GM18870 (cell line): ENCODE measurements at regions not wholly inside any gene's neighbourhood (a gene's known extent, or its start where the extent isn't known, plus 50 kb on each side); places are given as distances from the start of the nearest gene placed in this dataset.
"Not testable (repeated sequence)": the region's sequence is repeated elsewhere in the genome, so short reads cannot be mapped to it uniquely, and the experiment has no call there.

Experiments
- ATAC-seq: cut with Tn5 transposase; IDR thresholded peaks from one replicate; pipeline ENCODE4 v1.9.1; 2021; ENCODE audit warnings: moderate library complexity; ENCODE audit not compliant: unreplicated experiment

DNA sequence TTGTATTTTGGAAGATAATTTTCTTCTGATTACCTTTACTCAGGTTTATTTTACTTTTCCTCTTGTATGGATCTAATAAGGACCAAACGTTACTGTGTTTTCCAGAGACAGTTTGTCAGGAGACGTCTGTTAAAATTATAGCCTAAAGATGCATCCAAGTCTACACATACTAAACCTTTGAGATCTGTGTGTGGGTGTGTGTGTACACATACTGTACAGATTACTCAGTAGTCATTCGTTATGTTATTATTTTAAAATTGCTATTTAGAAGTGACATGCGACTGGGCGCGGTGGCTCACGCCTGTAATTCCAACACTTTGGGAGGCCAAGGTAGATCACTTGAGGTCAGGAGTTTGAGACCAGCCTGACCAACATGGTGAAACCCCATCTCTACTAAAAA is 51.6 kb upstream of the CNTLN start:
- ATAC-seq: no peak

DNA sequence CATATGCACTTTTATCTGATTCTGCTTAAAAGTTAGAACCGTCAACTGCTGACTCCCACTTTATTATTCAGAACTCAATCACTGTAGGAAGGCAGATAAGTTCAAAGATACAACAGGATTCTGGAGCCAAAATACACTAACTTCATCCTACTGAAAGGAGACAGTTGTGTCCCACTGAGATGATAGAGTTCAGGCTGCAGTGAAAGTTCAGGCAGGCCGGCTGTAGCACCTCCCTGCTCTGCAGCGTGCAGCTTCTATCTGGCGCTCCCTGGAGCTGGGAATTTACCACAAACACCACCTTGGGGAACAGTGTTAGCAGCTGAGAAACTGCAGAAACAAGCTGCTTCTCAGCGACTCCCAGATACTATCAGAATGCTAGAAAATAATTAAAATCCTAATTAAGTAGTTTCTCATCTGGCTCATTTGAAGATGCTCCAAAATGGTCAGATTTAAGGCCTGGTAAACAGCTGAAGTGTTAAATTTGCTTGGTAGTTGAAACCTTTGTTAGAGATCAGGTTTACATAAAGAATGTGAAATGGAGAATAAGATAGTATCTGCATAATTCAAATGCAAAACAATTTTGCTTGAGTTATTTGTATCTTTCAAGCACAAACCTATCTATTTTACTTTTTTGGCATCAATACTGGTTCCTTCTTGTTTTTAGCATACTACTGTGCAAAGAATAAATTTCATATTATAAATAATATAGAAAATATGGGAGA is 52.3 kb upstream of the CNTLN start:
- ATAC-seq: no peak

DNA sequence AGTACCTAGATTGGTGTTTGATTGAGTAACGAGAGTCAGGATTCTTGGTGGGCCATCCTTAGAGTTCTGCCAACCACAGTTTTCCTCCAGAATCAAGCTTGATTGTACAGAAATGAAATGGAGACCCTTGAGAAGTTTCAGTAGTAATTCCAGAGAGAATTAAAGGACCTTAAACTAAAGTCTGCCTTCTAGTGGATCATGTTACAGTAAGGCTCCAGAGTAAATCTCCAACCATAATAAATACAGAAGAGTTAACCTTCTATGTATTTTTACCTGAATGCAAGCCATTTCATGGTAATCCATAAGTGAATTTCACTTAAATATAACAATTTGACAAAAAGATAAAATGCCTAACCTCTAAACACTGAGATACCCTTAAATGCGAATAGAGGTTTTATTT is 53.0 kb upstream of the CNTLN start:
- ATAC-seq: no peak

DNA sequence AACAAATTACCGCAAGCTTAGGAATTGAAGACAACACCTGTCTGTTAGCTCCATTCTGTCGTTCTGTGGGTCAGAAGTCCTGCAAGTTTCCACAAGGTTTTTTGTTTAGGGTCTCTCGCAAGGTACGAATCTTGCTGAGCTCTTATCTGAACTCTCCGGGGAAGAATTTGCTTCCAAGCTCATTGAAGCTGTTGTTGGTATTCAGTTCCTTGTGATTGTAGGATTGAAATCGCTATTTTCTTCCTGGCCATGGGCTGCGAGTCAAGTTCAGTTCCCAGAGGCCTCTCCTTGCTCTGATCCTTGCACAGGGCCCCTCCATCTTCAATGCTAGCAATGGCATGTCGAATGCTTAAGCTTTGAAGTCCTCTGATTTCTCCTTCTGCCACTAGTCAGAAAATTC is 53.5 kb upstream of the CNTLN start:
- no peak for ATAC-seq

DNA sequence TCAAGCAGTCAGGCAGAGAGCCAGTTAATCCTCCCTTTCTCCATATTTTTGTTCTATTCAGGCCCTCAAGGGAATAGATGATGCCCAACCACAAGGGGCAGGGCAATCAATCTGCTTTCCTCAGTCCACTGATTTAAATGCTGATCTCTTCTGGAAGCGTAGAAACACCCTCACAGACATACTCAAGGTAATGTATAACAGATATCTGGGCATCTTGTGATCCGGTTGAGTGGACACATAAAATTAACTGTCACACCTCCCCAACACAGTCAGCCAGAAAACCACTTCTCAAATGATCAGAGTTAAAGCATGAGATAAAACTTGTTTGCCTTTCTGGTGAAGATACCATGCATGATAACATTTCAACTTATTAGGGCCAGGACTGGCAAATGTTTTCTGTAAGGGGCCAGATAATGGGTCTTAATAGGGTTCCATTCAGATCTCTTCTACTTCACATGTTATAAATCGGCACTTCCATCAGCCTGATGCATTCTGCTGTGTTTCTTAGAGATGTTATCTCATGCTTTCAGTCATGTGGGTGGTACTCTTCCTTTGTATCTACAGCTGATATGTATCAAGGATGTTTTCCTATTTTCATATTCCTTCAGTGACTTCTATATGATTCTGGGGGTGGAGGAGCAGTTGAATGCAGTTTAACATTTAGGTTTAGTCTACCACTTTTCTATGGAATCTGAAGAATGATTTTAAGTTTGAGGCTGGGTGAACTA is 58.9 kb upstream of the CNTLN start:
- ATAC-seq: no peak

DNA sequence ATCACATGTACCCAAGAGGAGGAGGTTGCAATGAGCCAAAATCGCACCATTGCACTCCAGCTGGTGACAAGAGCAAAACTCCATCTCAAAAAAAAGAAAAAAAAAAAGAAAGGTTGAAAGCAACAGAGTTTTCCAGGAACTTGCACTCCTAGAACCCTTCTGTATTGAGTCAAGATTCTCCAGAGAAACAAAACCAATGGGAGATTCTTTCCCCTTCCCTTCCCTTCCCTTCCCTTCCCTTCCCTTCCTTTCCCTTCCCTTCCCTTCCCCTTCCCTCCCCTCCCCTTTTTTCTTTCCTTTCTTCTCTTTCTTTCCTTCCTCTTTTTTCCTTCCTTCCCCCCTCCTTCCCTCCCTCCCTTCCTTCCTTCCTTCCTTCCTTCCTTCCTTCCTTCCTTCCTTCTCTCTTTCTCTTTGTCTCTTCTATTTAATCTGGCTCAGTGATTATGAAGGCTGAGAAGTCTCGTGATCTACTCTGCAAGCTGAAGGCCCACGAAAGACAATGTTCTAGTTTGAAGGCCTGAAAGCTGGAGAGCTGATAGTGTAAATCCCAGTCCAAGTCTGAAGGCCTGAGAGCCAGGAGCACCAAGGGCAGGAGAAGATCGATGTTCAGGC is 59.6 kb upstream of the CNTLN start:
- no peak for ATAC-seq

DNA sequence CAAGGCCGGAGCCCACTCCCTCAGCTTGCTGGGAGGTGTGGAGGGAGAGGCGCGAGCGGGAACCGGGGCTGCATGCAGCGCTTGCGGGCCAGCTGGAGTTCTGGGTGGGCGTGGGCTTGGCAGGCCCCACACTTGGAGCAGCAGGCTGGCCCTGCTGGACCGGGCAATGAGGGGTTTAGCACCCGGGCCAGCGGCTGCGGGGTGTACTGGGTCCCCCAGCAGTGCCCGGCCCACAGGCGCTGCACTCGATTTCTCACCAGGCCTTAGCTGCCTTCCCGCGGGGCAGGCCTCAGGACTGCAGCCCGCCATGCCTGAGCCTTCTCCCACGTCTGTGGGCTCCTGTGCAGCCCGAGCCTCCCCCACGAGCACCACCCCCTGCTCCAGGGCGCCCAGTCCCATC is 62.3 kb upstream of the CNTLN start:
- not testable (repeated sequence) for ATAC-seq

DNA sequence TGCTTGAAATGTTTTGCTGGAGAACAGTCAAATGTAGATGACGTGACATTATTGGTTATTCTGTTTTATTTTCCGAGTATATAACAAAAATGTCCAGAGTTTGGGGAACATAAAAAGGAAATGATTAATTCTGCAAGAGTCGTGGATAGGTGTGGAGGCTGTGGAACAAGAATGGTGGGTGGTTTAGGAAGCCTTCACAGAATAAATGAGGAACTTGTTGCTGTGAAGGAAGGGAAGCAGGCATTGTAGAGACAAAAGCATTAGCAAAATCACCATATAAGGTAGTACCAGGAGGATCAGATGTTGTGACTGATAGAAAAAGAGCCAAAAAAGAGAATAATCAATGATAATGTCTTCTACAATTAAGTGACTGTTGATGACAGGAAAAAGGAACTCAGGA is 66.2 kb upstream of the CNTLN start:
- ATAC-seq: no peak

DNA sequence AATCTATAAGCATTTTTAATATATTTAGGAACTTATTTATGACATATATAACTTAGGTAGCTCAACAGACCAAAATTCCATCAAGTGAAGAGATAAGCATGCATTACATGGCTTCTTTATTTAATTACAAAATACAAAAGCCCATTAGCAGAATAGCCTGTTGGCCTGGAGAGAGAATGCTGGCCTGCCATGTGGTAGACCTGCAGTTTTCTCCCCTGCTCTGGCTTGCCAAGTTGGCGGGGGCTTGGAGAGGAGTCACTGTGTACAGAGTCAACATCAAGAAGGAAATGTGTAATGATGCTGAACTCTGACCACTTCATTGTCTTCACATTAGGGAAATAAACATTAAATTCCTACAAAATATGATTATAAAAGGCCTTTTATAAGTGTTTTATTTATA is 69.8 kb upstream of the CNTLN start:
- ATAC-seq: no peak

DNA sequence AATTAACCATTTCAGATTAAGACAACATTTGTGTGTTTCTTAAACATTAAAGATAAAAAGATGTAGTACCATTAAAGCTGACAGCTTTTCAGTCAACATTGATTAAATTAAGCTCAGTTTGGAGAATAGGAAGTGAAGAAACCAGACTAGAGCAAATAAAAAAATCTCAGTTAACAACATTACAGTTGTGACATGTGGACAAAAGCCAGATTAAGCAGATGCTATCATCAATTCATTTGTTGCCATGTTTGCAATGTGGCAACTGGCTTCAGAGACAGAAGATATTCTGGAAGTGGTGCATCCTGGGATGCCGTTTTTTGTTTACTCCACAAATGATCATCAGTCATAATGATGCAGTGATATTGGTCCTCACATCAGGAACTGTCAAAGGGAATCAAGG is 70.3 kb upstream of the CNTLN start:
- no peak for ATAC-seq

DNA sequence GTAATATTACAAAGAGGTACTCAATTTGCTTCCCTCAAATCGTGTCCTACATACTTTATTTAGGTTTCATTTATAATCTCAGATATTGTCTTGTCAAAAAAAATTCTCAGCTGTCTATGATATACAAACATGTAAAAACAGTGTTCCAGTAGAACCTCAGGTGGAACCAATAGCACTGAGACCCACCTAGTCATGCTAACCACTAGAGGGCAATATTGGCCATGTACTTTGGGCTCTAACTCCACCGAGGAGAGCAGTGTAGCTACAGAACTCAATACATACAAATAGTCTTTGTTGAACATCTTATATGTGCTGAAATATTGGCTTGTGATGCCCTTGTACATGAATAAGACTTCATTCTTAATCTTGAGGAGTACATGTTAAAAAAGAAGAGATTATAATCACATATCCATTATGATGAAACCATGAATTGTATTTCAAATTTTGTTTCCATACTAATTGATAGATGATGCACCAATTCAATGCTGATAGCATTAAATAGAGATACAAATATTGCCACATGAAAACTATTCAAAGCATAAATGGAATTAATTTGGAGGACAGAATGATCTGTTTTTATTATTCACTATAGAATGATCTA is 71.2 kb upstream of the CNTLN start:
- peak; percentile 88 for ATAC-seq

DNA sequence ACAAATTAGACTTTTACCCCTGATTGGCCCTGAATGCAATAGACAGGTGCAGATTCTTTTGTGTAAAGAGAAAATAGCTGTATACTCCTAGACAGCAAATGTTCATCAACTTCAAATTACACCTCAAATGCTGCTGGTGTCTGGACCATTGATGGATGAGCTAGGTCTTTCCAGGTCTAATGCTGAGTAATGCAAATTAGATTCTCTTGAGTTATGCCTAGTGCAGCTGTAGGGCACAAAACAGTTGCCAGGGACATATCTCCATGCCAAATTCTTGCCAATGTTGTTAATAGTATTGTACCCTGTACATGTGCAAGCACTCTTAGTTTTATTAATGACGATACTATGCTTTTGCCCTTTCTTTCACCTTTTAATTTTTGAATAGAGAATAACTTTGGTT is 72.3 kb upstream of the CNTLN start:
- no peak for ATAC-seq

DNA sequence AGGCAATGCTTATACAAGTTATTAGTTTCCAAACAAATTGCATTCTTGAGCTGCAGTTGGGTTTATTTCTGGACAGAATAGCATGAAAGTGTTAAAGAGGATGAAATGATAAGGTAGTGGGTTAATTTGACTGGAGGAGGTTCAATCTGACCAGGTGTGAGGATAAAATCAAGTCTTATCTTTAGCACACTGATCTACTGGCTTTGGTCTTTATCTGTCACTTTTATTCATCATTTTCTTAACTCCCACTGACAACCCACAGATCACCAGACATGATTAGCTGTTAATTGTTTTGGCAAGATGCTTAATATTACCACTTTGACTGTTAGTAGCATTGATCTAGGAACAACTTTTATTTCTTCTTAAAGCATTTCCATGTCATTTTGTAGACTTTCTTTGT is 74.4 kb upstream of the CNTLN start:
- no peak for ATAC-seq

DNA sequence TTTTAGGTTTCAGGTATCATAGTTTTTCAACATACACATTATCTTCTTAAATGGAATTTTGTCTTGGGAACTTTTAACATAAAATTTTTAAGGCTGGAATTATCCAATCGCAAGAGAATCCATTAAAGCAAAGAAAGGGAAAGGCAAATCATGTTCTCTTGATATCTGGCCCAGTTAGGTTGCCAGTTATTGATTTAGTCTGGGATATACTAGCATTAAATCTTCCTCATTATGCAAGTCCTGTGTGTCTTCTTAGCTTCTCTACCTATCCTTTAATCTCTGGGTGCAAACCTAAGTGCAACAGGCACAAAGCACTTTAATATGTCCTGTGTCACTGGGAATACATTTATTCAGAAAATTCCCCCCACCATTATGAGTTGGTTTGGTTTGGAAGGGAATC is 75.4 kb upstream of the CNTLN start:
- ATAC-seq: no peak

DNA sequence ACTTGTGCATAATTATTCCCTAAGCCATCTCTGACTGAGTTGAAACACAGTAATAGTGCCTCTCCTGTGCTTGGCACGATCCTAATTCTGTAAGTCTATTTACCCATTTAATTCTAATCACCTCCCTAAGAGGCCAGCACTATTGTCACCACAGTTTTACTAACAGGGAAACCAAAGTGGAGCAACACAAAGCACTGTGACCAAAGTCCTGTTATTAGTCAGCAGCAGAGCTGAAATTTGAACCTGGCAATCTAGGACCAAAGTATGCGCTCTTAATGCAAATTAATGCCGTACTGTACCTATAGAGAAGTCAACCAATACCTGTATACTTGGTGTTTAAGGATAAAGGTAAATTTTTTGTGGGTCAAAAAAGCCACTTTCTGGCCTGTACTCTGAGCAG is 77.1 kb upstream of the CNTLN start:
- ATAC-seq: no peak

DNA sequence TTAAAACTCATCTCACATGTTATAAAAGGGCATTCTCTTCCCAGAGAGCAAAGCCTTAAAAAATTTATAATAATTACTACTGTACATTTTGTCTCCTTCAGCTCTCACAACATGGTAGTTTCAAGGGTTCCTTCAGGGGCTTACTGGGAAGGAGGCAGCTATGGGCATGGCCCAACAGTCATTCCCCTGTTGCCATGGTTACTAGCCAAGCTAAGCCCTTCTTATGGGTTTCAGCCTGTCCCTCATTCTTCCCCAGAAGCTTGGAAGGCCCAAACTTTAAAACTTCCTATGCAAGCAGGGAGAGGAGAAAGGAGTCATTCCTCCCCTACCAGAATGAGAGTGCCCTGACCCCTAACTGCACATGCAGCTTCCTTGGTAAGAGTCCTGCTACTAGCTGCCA is 82.2 kb upstream of the CNTLN start:
- ATAC-seq: no peak

DNA sequence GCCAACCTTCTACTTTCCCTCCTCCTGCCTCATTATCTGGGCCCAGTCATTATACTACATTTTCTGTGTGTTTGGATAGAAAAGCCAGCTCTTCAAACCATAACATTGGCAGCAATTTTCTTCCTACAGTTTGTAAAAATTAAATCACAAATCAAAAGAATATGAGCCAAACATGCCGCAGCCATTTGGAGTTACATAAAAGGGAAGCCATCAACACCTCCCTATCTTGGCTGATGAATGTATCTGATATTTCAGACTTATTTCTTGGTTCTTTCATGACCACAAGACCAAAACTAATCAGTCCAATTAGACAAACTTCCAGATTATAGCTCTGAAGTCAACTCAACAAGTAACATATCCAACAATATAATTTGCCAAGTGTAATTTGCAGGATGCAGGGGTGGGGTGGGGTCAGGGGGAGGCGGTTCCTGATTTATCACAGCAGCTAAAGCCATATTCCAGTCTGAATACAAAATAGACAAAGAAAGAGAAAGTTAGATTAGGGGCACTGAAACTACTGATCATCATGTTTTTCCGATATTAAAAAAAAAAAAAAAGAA is 89.4 kb upstream of the CNTLN start:
- no peak for ATAC-seq

DNA sequence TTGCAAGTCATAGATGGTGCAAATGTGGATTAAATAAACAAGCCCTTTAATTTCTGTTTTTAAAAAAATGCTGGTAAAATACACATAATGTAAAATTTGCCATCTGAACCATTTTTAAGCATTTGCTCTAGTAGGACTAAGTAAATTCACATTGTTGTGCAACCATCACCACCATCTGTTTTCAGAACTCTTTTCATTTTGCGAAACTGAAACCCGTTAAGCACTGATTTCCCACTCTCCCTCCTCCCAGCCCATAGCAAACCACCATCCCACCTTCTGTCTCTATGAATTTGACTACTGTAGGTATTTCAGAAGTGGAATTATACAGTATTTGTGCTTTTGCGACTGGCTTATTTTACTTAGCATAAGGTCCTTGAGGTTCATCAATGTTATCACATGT is 103.3 kb upstream of the CNTLN start:
- ATAC-seq: no peak

DNA sequence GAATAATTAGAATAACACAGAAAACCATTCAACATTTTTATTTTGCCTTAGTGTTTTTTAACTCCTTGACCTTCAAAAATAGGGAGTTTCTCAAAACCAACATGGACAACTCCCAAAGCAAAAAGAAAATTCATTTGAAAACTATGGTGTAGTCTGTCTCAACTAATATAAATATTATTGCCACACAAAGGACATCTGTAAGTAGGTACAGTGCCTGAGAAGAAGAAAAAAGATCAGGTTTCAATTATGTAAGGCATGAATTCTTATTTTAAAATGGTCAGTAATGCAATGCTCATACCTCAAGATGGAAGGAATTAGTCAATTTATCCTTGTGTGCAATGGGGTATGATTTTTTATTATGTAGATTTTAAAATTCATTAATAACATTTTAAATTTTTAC is 109.6 kb upstream of the CNTLN start:
- ATAC-seq: no peak

DNA sequence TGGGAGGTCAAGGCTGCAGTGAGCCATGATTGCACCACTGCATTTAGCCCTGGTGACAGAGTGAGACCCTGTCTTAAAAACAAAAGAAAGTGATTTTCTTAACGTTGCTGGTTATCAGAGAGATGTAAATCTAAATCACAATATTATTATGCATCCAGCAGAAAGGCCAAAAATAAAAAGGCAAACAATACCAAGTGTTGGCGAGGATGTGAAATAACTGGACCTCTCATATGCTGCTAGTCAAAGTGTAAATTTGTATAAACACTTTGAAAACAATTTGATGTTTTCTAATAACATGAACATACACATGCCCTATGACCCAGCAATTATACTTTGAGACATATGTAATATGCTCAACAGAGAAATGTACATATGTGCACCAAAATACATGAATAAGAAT is 110.7 kb upstream of the CNTLN start:
- ATAC-seq: no peak

DNA sequence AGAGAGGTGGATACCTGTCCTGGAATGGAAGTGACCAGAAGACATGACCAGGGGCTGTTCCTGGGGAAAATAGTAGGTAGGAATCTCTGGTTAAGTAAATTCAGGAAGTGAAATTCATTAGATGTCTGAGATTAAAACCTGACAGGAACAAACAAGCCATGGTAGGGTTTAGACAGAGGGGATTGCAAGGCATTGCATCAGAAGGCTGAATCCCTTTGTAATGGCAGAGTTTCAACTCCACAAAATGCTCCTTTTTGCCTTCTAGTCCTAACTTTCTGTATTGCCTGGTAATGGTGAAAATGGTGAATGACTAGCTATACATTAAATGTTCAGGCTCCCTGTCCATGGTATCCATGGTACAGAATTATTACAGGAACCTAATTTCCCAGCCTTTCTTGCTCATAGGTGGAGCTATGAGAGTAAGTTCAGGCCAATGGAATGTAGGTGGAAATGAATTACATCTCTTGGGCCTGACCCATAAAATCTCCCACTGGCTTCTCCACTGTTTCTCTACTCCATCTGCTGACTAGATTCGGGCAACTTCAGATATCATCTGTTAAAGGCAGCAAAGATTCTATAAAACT is 113.4 kb upstream of the CNTLN start:
- ATAC-seq: no peak
